T47D (cell line): ENCODE measurements at regions not wholly inside any gene's neighbourhood (a gene's known extent, or its start where the extent isn't known, plus 50 kb on each side); places are given as distances from the start of the nearest gene placed in this dataset.

Experiments used
- DNase-seq, 2 experiments: peaks; one replicate each; pipeline versions ENCODE4 v3.0.0 to v3.0.0-alpha.2; 2011 to 2012; ENCODE audit warnings: low read depth in 1 of 2, low spot score in 1 of 2
- JUND ChIP-seq: IDR thresholded peaks from 2 replicates; pipeline ENCODE4 v1.6.1; 2012; ENCODE audit warnings: low read depth
- in situ Hi-C: cut with HindIII; loops from 2 replicates; pipeline ENCODE4 v1.10.0; 2016; ENCODE audit warnings: low sequenced_read_pairs, low pct_unique_long_range_greater_than_20kb

GRCh38 chr11:103547024-103547423, 437.8 kb downstream of the DYNC2H1 start:
- no peak for DNase-seq
- in situ Hi-C loops: no loop called here
- TF ChIP-seq JUND: no peak

GRCh38 chr11:103547691-103548090, 438.5 kb downstream of the DYNC2H1 start:
- TF ChIP-seq JUND: no peak
- no peak for DNase-seq
- in situ Hi-C loops: no loop called here

- in situ Hi-C loops: no loop called here
- TF ChIP-seq JUND: no peak
- no peak for DNase-seq
Measured at GRCh38 chr11:103548838-103549237, 439.6 kb downstream of the DYNC2H1 start.

GRCh38 chr11:103550811-103551210, 441.6 kb downstream of the DYNC2H1 start:
- in situ Hi-C loops: no loop called here
- no peak for DNase-seq
- TF ChIP-seq JUND: no peak

- TF ChIP-seq JUND: no peak
- in situ Hi-C loops: no loop called here
- DNase-seq: no peak
Measured at GRCh38 chr11:103552086-103552485, 442.9 kb downstream of the DYNC2H1 start.

GRCh38 chr11:103556171-103556570, 446.9 kb downstream of the DYNC2H1 start:
- TF ChIP-seq JUND: no peak
- in situ Hi-C loops: no loop called here
- DNase-seq: no peak

- DNase-seq: no peak
- no peak for TF ChIP-seq JUND
- in situ Hi-C loops: no loop called here
Measured at GRCh38 chr11:103566116-103566515, 456.9 kb downstream of the DYNC2H1 start.

- in situ Hi-C loops: no loop called here
- DNase-seq: no peak
- no peak for TF ChIP-seq JUND
Measured at GRCh38 chr11:103581760-103582159, 454.7 kb upstream of the DDI1 start.

GRCh38 chr11:103582351-103582909, 454.0 kb upstream of the DDI1 start:
- in situ Hi-C loops: no loop called here
- no peak for TF ChIP-seq JUND
- no peak for DNase-seq

GRCh38 chr11:103584021-103584420, 452.4 kb upstream of the DDI1 start:
- in situ Hi-C loops: no loop called here
- no peak for DNase-seq
- TF ChIP-seq JUND: no peak

GRCh38 chr11:103584720-103585119, 451.7 kb upstream of the DDI1 start:
- no peak for TF ChIP-seq JUND
- no peak for DNase-seq
- in situ Hi-C loops: no loop called here

- no peak for TF ChIP-seq JUND
- in situ Hi-C loops: no loop called here
- no peak for DNase-seq
Measured at GRCh38 chr11:103585401-103585800, 451.0 kb upstream of the DDI1 start.

GRCh38 chr11:103585911-103586310, 450.5 kb upstream of the DDI1 start:
- no peak for TF ChIP-seq JUND
- in situ Hi-C loops: no loop called here
- no peak for DNase-seq

- TF ChIP-seq JUND: no peak
- no peak for DNase-seq
- in situ Hi-C loops: no loop called here
Measured at GRCh38 chr11:103586756-103587155, 449.7 kb upstream of the DDI1 start.
